Smooth muscle cell (in vitro differentiated cells): ENCODE measurements at regions not wholly inside any gene's neighbourhood (a gene's known extent, or its start where the extent isn't known, plus 50 kb on each side); places are given as distances from the start of the nearest gene placed in this dataset.

ENCODE experiments used
- DNase-seq: peaks from one replicate; lab custom pipeline; 2025; ENCODE audit not compliant: unreplicated experiment; lab: John Stamatoyannopoulos, UW
- H2AFZ ChIP-seq: fragments of 200-600 bp; sonication (generic); 2 replicates; pipeline ENCODE4 v1.6.0; 2016; ENCODE audit warnings: antibody characterized with exemption, low read depth, mild to moderate bottlenecking
- H3F3A ChIP-seq: fragments of 200-600 bp; sonication (generic); 2 replicates; pipeline ENCODE4 v1.6.0; 2017; ENCODE audit warnings: antibody characterized with exemption, low read depth
- H3K27ac ChIP-seq: fragments of 200-600 bp; sonication (generic); 2 replicates; pipeline ENCODE4 v1.5.1; 2016; ENCODE audit warnings: low read depth, mild to moderate bottlenecking
- H3K27me3 ChIP-seq: fragments of 200-600 bp; sonication (generic); 2 replicates; pipeline ENCODE4 v1.6.1; 2016; ENCODE audit warnings: low read depth, mild to moderate bottlenecking
- H3K36me3 ChIP-seq: fragments of 200-600 bp; sonication (generic); 2 replicates; pipeline ENCODE4 v1.5.1; 2016; ENCODE audit warnings: low read depth
- H3K4me1 ChIP-seq: fragments of 200-600 bp; sonication (generic); 2 replicates; pipeline ENCODE4 v1.5.1; 2016; ENCODE audit warnings: low read depth
- H3K4me2 ChIP-seq: fragments of 200-600 bp; sonication (generic); 2 replicates; pipeline ENCODE4 v1.6.0; 2016; ENCODE audit warnings: mild to moderate bottlenecking
- H3K4me3 ChIP-seq: fragments of 200-600 bp; sonication (generic); 2 replicates; pipeline ENCODE4 v1.5.1; 2016; ENCODE audit warnings: mild to moderate bottlenecking
- H3K79me2 ChIP-seq: fragments of 200-600 bp; sonication (generic); 2 replicates; pipeline ENCODE4 v1.6.0; 2016; ENCODE audit warnings: low read depth, mild to moderate bottlenecking
- H3K9ac ChIP-seq: fragments of 200-600 bp; sonication (generic); 2 replicates; pipeline ENCODE4 v1.6.0; 2016; ENCODE audit warnings: low read depth
- H3K9me3 ChIP-seq: fragments of 200-600 bp; sonication (generic); replicated peaks from 2 replicates; pipeline ENCODE4 v1.5.1; 2016; ENCODE audit warnings: low read depth
- H4K20me1 ChIP-seq: fragments of 200-600 bp; sonication (generic); 2 replicates; pipeline ENCODE4 v1.6.0; 2016; ENCODE audit warnings: low read depth
- WGBS: methylation state at CpG from one replicate; pipeline ENCODE4 v1.1.7; 2016; ENCODE audit warnings: low lambda C conversion rate; 5-methylcytosine and 5-hydroxymethylcytosine counted together
- TF ChIP-seq, protein P1 (sequence below): fragments of 200-600 bp; sonication (generic); IDR thresholded peaks from 2 replicates; pipeline ENCODE4 v1.5.1; 2017; ENCODE audit warnings: borderline replicate concordance, mild to moderate bottlenecking, antibody characterized with exemption; ENCODE audit not compliant: insufficient read depth, poor library complexity, severe bottlenecking

DNA sequence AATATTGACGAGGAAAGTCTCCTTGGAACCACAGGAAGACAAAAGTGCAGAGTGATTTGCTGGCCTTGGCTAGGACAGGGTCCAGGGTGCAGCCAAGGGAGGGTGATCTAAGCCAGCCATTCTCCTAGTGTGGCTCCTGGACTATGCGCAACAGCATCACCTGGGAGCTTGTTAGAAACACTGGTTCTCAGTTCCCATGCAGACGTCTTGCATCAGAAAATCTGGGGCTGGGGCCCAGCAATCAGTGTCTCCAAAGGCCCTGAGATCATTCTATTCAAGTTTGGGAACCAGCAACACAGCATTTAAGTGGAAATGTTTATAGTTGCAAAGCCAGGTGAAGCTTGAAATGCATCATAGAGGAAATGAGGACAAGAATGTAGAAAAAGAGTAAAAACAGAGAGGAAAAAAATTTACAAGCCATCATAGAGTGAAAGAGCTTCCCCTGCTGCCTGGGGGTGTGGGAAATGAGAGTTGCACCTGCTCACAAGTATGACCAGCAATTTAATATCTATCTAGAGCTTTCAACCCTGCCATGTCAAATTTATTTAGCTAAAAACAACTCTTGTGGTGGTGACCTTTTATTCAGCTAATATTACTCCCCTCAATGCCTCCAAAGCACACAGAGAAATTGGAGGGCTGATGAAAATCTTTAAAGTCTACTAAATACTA is 54.4 kb upstream of the SEC11C start:
- TF ChIP-seq, protein P1, sequence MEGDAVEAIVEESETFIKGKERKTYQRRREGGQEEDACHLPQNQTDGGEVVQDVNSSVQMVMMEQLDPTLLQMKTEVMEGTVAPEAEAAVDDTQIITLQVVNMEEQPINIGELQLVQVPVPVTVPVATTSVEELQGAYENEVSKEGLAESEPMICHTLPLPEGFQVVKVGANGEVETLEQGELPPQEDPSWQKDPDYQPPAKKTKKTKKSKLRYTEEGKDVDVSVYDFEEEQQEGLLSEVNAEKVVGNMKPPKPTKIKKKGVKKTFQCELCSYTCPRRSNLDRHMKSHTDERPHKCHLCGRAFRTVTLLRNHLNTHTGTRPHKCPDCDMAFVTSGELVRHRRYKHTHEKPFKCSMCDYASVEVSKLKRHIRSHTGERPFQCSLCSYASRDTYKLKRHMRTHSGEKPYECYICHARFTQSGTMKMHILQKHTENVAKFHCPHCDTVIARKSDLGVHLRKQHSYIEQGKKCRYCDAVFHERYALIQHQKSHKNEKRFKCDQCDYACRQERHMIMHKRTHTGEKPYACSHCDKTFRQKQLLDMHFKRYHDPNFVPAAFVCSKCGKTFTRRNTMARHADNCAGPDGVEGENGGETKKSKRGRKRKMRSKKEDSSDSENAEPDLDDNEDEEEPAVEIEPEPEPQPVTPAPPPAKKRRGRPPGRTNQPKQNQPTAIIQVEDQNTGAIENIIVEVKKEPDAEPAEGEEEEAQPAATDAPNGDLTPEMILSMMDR: no peak
- no peak overlapping the region for H3K27ac ChIP-seq
- H3F3A ChIP-seq: no peaks in the 10 kb centered on the region
- no peak for DNase-seq
- H3K4me3 ChIP-seq: no peak overlapping the region
- H3K9ac ChIP-seq: no peak overlapping the region
- WGBS: 87% methylated on average over 3 of the region's 3 CpGs
- no peaks in the 10 kb centered on the region for H4K20me1 ChIP-seq
- H3K4me1 ChIP-seq: no peaks in the 10 kb centered on the region
- H2AFZ ChIP-seq: no peak overlapping the region
- H3K27me3 ChIP-seq: peaks cover 10% of the 10 kb centered on the region
- no peaks in the 10 kb centered on the region for H3K36me3 ChIP-seq
- H3K9me3 ChIP-seq: no peaks in the 10 kb centered on the region
- H3K4me2 ChIP-seq: no peak overlapping the region
- H3K79me2 ChIP-seq: no peaks in the 10 kb centered on the region

DNA sequence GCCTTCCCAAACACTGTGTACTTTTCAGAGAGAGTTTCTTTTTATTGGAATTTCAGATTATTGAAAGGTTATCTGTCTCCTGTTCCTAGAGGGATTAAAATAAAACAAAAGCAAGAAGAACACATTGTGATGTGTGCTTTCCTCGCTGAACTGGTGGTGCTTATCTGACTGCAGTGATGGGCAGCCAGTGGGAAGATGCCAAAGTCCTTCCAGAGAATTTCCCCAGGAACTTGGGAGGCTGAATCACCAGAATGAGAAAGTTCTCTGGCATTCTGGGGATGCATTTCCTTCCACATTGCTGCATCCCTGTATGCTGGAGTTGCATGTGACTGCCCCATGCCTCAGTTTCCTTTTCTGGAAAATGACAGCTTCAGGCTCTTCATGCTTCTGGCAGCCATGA is 53.9 kb upstream of the SEC11C start:
- Histone ChIP-seq H3K9me3 (no peaks in the 10 kb centered on the region), H3K4me1 (no peaks in the 10 kb centered on the region), H3K27ac (no peak overlapping the region), H3K4me2 (no peak overlapping the region), H3K36me3 (no peaks in the 10 kb centered on the region), H3K27me3 (peaks cover 10% of the 10 kb centered on the region), H3K4me3 (no peak overlapping the region), H3K9ac (no peak overlapping the region), H2AFZ (no peak overlapping the region), H3F3A (no peaks in the 10 kb centered on the region), H4K20me1 (no peaks in the 10 kb centered on the region), H3K79me2 (no peaks in the 10 kb centered on the region)
- DNase-seq: no peak
- 16% methylated on average over 1 of the region's 1 CpG for WGBS
- TF ChIP-seq, protein P1: no peak

DNA sequence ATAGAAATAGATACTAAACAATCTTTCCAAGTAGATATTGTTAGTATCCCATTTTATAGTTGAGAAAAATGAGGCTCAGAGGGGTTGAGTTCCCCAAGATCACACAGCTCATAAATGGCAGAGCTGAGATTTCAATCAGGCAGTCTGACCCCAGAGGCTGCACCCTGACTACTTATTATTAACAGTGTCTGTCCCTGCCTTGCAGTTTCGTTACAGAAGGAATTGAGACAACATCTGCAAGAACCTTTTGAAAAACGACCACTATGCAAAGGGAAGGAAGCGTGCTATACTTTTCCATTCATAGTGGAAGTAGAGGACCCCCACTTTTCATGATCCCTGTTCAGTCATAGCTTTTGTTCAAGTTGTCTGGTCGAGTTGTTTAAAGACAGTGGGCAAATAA is 53.2 kb upstream of the SEC11C start:
- no peaks in the 10 kb centered on the region for H3K4me1 ChIP-seq
- H2AFZ ChIP-seq: no peak overlapping the region
- no peak overlapping the region for H3K4me3 ChIP-seq
- no peak for DNase-seq
- no peaks in the 10 kb centered on the region for H3K36me3 ChIP-seq
- TF ChIP-seq, protein P1: no peak
- peaks cover 10% of the 10 kb centered on the region for H3K27me3 ChIP-seq
- no peaks in the 10 kb centered on the region for H3K9me3 ChIP-seq
- no peaks in the 10 kb centered on the region for H4K20me1 ChIP-seq
- no peak overlapping the region for H3K4me2 ChIP-seq
- H3K79me2 ChIP-seq: no peaks in the 10 kb centered on the region
- WGBS: 80% methylated on average over 4 of the region's 4 CpGs
- no peaks in the 10 kb centered on the region for H3F3A ChIP-seq
- H3K27ac ChIP-seq: no peak overlapping the region
- no peak overlapping the region for H3K9ac ChIP-seq

DNA sequence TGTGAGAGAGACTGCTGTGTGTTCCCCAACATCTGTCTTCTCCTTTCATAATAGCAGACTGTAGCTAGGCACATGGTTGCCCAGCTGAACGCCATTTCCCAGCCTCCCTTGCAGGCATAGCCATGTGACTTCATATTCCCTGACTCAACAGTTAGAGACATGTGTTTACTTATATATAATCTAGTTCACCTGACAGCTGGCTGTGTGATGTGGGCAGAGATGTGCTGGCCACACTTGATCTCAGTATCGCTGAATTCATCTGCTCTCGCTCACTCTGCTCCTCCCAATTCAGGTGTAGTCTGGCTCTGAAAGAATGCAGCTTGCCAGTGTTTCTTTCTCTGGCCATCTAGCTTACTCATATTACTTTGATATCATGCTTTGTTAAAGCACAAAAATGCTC is 52.3 kb upstream of the SEC11C start:
- DNase-seq: no peak
- H3K4me1 ChIP-seq: no peaks in the 10 kb centered on the region
- H3K27ac ChIP-seq: no peak overlapping the region
- no peak overlapping the region for H3K9ac ChIP-seq
- no peaks in the 10 kb centered on the region for H3K36me3 ChIP-seq
- no peaks in the 10 kb centered on the region for H3F3A ChIP-seq
- no peak overlapping the region for H2AFZ ChIP-seq
- peaks cover 10% of the 10 kb centered on the region for H3K27me3 ChIP-seq
- no peaks in the 10 kb centered on the region for H4K20me1 ChIP-seq
- TF ChIP-seq, protein P1: no peak
- no peaks in the 10 kb centered on the region for H3K79me2 ChIP-seq
- no peak overlapping the region for H3K4me2 ChIP-seq
- 89% methylated on average over 3 of the region's 3 CpGs for WGBS
- no peaks in the 10 kb centered on the region for H3K9me3 ChIP-seq
- H3K4me3 ChIP-seq: no peak overlapping the region
